D721Med (cell line): ENCODE measurements at regions not wholly inside any gene's neighbourhood (a gene's known extent, or its start where the extent isn't known, plus 50 kb on each side); places are given as distances from the start of the nearest gene placed in this dataset.
"Not testable (repeated sequence)": the region's sequence is repeated elsewhere in the genome, so short reads cannot be mapped to it uniquely, and the experiment has no call there.

Experiments
- DNase-seq: peaks from one replicate; pipeline ENCODE4 v3.0.0; 2011; ENCODE audit warnings: low spot score; ENCODE audit not compliant: insufficient read length
- FAIRE-seq: peaks from 2 replicates; lab custom pipeline; 2011; peaks lifted over from hg19 to GRCh38; lab: Jason Lieb, UNC
- CTCF ChIP-seq: IDR thresholded peaks from 2 replicates; pipeline ENCODE4 v1.5.1; 2012; ENCODE audit warnings: mild to moderate bottlenecking, control low read depth; ENCODE audit not compliant: insufficient read depth; ENCODE audit errors: missing control alignments

- DNase-seq (no peak), FAIRE-seq (no peak)
- no peak for TF ChIP-seq CTCF
These were observed 375.5 kb upstream of the RGS6 start for GRCh38 chr14:71556730-71557129.

DNA sequence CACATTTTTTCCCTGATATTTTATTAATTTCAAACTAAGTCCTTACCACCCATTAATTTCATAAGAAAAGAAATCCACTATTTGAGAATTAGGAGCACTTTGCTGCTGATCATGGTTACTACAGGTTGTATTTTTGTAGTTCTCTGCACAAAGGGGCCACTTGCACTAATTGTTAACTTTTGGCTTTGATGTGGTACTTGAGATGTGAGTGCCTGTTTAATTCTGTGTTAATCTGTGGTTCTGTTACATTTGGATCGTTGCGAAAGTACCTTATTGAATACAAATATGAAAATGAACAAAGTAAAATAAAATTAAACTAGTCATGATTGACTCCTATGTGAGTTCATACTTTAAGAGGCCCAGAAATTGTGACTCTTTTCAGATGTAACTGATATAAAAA, 374.9 kb upstream of the RGS6 start:
- no peak for TF ChIP-seq CTCF
- DNase-seq, result no peak
- FAIRE-seq, result no peak

GRCh38 chr14:71558943-71559342, 373.3 kb upstream of the RGS6 start:
- FAIRE-seq, DNase-seq: not testable (repeated sequence)

DNA sequence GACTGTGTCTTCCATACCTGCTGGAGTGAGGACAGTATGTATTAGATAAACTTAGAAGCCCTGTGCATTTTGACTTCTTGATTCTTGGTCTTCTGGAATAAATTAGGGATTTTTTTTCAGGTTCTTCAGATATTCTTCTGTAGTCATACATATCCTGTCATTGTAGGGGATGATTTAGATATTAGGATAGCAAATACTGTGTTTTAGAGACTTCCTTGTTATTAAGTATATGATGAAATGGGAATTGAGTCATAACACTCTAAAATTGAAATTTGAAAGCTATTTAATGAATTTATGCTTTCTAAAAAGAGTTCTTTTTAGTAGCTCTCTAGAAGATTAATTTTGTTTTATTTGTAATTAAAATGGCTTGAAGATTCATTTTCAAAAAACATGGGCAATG, 371.5 kb upstream of the RGS6 start:
- no peak for TF ChIP-seq CTCF
- no peak for DNase-seq
- FAIRE-seq, result no peak

DNA sequence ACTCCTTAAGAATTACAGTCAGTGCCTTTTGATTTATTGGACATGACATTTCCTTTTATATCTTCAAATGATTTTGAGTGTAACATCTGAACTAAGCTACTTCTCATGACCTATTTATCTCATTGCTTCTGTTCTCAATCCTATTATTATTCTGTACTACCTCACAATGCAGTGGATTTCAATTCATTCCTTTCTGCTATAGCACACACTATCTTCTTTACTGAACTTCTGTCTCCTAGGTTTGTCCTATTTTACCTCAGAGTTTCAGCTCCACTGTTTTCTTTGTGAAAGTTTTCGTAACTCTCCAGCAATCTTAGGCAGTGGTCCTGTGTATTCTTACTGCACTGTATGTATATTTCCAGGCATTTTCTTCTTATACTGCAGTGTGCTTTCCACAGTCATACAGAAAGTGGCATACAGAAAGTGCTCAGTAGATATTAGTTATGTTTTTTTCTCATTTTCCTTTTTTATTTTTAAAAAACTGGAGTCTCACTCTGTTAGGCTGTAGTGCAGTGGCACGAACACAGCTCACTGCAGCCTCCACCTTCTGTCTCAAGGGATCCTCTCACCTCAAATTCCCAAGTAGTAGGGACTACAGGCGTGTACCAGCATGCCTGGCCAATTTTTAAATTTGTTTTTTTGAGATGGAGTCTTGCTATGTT, 368.6 kb upstream of the RGS6 start:
- DNase-seq (no peak), FAIRE-seq (no peak)
- no peak for TF ChIP-seq CTCF

- no peak for TF ChIP-seq CTCF
- DNase-seq, result no peak
- FAIRE-seq, result no peak
These were observed 366.0 kb upstream of the RGS6 start for GRCh38 chr14:71566276-71566675.

DNA sequence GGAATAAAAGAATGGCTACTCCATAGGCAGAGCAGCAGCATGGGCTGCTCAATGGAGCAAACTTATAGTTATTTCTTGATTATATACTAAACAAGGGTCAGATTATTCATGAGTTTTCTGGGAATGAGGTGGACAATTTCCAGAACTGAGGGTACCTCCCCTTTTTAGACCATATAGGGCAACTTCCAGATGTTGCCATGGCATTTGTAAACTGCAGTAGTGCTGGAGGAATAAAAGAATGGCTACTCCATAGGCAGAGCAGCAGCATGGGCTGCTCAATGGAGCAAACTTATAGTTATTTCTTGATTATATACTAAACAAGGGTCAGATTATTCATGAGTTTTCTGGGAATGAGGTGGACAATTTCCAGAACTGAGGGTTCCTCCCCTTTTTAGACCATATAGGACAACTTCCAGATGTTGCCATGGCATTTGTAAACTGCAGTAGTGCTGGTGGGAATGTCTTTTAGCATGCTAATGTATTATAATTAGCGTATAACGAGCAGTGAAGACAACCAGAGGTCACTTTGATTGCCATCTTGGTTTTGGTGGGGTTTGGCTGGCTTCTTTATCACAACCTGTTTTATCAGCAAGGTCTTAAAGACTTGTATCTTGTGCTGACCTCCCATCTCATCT, 364.6 kb upstream of the RGS6 start:
- not testable (repeated sequence) for DNase-seq, FAIRE-seq

DNA sequence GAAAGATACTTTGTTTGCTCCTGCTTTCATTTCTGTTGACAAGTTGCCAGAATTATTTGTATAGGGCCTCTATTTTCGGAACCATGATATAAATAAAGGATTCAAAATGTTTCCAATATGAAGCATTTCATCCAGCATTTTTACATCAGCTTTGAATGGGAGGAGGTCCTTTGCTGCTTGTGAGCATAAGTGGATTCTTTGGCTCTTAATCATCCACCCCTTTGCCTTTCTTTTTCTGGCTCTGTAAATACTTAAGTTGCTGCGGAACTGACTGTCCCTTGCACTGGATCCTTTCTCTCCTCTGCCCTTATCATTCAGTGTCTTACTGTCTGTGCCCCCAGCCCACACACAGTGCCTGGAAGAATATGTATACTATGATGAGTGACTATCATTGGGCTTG, 357.3 kb upstream of the RGS6 start:
- TF ChIP-seq CTCF, result no peak
- no peak for DNase-seq
- FAIRE-seq, result no peak
